ENCODE measurements at regions not wholly inside any gene's neighbourhood (a gene's known extent, or its start where the extent isn't known, plus 50 kb on each side); places are given as distances from the start of the nearest gene placed in this dataset.

DNA sequence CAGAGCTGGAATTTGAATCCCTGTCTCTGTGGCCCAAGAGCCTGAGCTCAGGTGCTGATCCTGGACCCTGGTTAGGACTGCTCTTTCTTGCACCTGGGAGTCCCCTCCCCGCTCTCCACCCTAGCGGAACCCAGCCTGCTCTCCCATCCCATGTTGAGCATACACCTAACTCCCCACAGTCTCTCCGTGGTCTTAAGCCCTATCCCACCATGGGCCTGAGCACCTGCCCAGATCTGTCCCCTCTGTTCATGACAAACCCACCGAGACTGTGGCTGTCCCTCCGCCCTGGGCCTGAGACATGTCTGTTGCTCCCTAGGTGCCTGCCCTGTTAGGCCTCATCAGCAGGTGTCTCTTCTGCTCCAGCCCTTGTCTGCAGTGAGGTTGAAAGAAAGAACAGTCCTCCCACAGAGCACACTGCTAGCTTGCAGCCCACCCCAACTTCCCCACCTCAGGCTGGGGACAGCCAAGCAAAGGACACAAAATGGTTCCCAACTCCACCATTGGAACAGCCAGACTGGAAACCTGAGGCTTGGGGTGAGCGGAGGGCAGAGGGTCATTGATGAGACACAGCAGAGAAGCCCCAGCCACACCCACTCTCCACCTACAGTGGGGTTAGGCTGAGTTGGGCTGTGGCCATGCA is 118.5 kb downstream of the MATN1 start:
- no peak for DNase-seq (ENCODE audit: low spot score in 2 of 2)
- Histone ChIP-seq H3K27me3 (no peaks in the 10 kb centered on the region), H3K4me1 (no peaks in the 10 kb centered on the region), H3K36me3 (no peaks in the 10 kb centered on the region), H3K9me3 (no peaks in the 10 kb centered on the region), H3K27ac (no peak overlapping the region), H3K4me3 (no peak overlapping the region)
- TF ChIP-seq POLR2AphosphoS5 (IDR thresholded peaks at IDR 0.05): no peak
- no peak for TF ChIP-seq POLR2A (IDR thresholded peaks at IDR 0.05)
- TF ChIP-seq, protein P1, sequence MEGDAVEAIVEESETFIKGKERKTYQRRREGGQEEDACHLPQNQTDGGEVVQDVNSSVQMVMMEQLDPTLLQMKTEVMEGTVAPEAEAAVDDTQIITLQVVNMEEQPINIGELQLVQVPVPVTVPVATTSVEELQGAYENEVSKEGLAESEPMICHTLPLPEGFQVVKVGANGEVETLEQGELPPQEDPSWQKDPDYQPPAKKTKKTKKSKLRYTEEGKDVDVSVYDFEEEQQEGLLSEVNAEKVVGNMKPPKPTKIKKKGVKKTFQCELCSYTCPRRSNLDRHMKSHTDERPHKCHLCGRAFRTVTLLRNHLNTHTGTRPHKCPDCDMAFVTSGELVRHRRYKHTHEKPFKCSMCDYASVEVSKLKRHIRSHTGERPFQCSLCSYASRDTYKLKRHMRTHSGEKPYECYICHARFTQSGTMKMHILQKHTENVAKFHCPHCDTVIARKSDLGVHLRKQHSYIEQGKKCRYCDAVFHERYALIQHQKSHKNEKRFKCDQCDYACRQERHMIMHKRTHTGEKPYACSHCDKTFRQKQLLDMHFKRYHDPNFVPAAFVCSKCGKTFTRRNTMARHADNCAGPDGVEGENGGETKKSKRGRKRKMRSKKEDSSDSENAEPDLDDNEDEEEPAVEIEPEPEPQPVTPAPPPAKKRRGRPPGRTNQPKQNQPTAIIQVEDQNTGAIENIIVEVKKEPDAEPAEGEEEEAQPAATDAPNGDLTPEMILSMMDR (IDR thresholded peaks at IDR 0.05): no peak
- intact Hi-C loops (cut with DNase I; ENCODE audit: low total_unique reads): no loop called here

- Histone ChIP-seq H3K4me1 (no peaks in the 10 kb centered on the region), H3K27me3 (no peaks in the 10 kb centered on the region), H3K4me3 (no peak overlapping the region), H3K9me3 (no peaks in the 10 kb centered on the region), H3K36me3 (no peaks in the 10 kb centered on the region), H3K27ac (no peak overlapping the region)
- TF ChIP-seq POLR2AphosphoS5 (IDR thresholded peaks at IDR 0.05) (no peak), POLR2A (IDR thresholded peaks at IDR 0.05) (no peak)
- TF ChIP-seq, protein P1 (IDR thresholded peaks at IDR 0.05): no peak
- intact Hi-C loops (cut with DNase I; ENCODE audit: low total_unique reads): no loop called here
- peak in 1 of 2 donors; percentile 2 for DNase-seq (ENCODE audit: low spot score in 2 of 2)
Measured at GRCh38 chr1:30603081-30603858, 120.1 kb downstream of the MATN1 start.

DNA sequence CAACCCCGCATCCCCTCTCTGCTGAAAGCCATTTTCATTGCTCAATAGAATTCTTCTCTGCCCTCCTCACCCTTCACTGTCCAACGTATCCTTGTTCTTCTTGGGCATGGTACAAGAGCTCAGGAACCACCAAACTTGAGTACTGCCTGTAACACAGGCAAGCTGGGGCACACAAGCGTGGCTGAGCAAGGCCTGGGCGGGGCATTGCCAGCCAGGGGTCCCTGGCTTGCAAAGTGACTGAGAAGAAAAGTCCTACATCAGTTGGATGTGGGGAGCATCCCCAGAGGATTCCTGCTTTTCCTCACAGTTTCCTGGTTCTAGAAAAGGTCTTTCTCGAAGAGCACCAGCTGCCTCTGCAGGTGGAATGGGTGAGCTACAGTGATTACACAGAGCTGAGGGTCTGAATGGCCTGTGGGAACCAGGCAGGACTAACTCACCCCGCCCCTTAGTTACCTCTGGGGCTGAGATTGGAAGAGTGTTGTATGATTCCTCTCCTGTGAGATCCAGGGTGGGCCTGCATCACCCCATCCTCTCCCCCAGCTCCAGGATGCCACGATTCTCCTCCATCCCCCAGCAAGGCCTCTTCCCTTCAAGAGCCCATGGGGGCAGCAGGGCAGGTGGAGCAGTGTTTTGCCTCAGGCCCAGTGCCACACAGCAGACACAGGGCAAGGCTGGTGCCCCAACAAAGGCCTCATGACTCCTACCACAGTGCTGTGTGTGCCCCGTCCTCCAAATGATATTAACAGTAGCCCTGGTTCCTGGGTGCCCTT is 121.9 kb downstream of the MATN1 start:
- no peaks in the 10 kb centered on the region for H3K4me1 ChIP-seq
- TF ChIP-seq POLR2A (IDR thresholded peaks at IDR 0.05) (no peak), POLR2AphosphoS5 (IDR thresholded peaks at IDR 0.05) (no peak)
- TF ChIP-seq, protein P1 (IDR thresholded peaks at IDR 0.05): no peak
- intact Hi-C loops (cut with DNase I; ENCODE audit: low total_unique reads): no loop called here
- H3K9me3 ChIP-seq: no peaks in the 10 kb centered on the region
- H3K27me3 ChIP-seq: no peaks in the 10 kb centered on the region
- H3K4me3 ChIP-seq: no peak overlapping the region
- H3K27ac ChIP-seq: no peak overlapping the region
- no peak for DNase-seq (ENCODE audit: low spot score in 2 of 2)
- H3K36me3 ChIP-seq: no peaks in the 10 kb centered on the region

DNA sequence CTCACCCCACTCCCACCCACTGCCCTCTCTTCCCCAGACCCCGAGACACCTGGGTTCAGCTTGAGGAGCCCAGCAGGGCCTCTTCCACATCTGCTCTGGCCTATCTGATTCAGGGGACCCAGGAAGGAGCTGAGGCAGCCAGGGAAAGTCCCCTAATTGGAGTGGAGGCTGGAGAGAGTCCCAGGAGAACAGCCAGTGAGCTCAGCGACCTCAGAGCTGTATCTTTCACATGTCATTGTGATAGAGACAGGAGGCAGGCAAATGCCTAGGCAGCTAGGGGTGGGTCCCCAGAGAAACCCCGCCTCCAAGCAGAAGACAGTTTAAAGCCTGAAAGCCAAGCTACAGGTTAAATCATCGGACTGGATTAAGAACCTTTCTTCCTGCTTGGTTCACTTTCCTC is 122.7 kb downstream of the MATN1 start:
- H3K36me3 ChIP-seq: no peaks in the 10 kb centered on the region
- intact Hi-C loops (cut with DNase I; ENCODE audit: low total_unique reads): no loop called here
- no peak for DNase-seq (ENCODE audit: low spot score in 2 of 2)
- no peak overlapping the region for H3K4me3 ChIP-seq
- no peaks in the 10 kb centered on the region for H3K4me1 ChIP-seq
- H3K27me3 ChIP-seq: no peaks in the 10 kb centered on the region
- H3K27ac ChIP-seq: no peak overlapping the region
- no peaks in the 10 kb centered on the region for H3K9me3 ChIP-seq
- TF ChIP-seq POLR2A (IDR thresholded peaks at IDR 0.05) (no peak), POLR2AphosphoS5 (IDR thresholded peaks at IDR 0.05) (no peak)
- TF ChIP-seq, protein P1 (IDR thresholded peaks at IDR 0.05): no peak

DNA sequence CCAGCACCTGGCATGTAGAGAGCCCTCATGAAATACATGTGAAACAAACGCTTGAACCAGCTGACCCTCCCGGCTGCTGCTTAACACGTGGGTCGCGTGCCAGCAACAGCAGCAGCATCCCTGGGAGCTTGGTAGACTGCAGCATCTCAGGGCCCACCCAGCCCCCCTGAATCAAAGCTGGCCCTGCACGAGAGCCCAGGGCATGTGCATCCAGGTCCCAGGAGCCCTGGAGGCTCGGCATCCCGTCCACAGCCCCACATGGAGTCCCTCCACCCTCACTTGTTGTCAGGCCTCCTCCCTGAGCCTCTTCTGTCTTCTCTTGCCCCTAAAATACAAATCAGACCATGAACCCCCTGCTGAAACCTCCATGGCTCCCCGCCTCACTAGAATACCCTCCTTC is 123.1 kb downstream of the MATN1 start:
- Histone ChIP-seq H3K4me3 (no peak overlapping the region), H3K27ac (no peak overlapping the region), H3K36me3 (no peaks in the 10 kb centered on the region), H3K27me3 (no peaks in the 10 kb centered on the region), H3K4me1 (no peaks in the 10 kb centered on the region), H3K9me3 (no peaks in the 10 kb centered on the region)
- TF ChIP-seq, protein P1 (IDR thresholded peaks at IDR 0.05): no peak
- TF ChIP-seq POLR2AphosphoS5 (IDR thresholded peaks at IDR 0.05): no peak
- TF ChIP-seq POLR2A (IDR thresholded peaks at IDR 0.05): no peak
- intact Hi-C loops (cut with DNase I; ENCODE audit: low total_unique reads): no loop called here
- DNase-seq (ENCODE audit: low spot score in 2 of 2): no peak
